HS-27A (cell line): ENCODE measurements at regions not wholly inside any gene's neighbourhood (a gene's known extent, or its start where the extent isn't known, plus 50 kb on each side); places are given as distances from the start of the nearest gene placed in this dataset.

Experiments
- DNase-seq: peaks from one replicate; pipeline ENCODE4 v3.0.0-alpha.2; 2012; ENCODE audit warnings: low read depth, missing footprints

DNA sequence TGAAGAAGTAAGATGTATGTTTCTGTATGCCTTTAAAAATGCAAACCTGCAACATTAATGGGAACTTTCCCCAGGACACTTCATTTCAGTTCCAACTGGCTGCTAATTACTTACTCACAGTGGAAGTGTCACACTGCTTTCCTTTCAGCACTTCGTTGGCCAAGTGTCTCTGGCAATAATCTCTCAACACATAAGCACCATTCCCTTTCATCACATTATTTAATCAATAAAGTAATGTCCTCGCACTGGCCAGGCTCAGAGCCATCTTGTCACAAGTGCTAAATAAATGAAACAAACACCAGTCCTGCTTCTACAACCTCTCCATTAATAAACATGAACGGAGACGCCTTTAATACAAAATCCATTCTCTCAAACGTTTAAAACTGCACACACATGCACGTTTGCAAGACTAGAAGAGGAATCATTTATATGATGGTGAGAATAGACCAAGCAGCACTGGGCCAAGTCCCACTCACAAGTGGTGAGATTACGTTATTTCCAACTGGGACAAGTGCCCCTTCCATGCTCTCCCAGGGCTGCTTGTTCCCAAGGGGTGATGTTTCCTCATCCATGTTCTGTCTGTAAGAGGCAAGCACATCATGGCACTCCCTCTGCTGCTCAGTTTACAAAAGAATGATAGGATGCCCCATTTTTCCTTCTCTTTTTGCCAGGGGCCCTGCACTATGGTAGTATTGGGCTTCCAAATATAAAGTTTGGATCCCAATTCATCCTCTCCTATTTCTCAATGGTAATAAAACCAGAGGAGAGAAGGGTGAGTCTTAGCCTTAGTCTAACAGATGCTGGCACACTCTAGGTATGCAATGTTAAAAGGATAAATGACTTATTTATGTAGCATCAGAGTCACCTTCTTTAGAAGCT, 56.8 kb upstream of the ETAA1 start:
- no peak for DNase-seq

DNA sequence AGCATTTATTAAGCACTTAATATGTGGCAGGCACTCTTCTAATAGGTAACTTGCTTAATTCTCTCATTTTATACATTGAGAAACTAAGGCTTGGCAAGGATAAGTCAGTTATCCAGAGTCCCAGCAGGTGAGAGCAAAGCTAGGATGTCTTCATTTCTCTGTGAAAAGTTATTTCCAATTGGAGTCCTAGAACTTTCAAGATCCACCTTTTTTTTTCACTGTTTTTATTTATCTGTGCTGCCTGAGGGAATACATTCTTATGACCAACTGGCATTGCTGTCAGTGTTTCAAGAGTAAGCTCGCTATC, 56.2 kb upstream of the ETAA1 start:
- no peak for DNase-seq

DNA sequence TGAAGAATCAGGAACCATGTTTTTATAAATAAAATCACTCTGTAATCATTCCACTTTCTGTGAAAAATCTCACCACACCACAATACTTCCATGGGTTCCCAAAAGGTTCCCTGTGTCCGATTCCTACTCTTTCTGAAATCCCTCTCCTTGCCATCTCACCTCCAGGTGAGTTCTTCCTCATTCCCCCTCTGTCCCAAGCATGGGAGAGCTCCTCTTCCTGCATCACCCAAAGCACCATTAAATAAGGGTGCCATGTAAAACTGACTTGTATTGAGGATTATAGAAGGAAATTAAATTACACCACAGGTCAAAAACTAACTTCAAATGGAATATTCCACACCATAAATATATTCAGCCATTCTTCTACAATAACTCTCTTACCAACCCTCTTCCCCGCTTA, 55.8 kb upstream of the ETAA1 start:
- no peak for DNase-seq

DNA sequence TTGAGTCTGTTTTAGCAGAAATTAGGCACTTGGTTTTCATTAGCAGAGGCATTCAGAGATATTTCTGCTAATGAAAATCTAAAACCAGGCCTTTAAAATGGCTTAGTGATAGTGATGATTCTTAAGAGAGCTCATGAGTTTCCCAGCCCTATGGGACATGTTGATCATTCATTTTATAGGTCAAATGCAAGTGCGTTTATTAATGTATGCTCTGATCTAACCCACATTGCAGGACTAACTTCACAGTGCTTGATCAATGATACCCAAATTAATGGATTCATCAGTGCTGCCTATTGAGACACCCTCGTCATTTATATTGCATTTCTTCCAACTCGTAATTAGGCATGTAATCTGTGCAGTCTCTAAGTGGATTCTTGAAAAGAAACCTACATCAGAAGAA, 54.7 kb upstream of the ETAA1 start:
- no peak for DNase-seq

DNA sequence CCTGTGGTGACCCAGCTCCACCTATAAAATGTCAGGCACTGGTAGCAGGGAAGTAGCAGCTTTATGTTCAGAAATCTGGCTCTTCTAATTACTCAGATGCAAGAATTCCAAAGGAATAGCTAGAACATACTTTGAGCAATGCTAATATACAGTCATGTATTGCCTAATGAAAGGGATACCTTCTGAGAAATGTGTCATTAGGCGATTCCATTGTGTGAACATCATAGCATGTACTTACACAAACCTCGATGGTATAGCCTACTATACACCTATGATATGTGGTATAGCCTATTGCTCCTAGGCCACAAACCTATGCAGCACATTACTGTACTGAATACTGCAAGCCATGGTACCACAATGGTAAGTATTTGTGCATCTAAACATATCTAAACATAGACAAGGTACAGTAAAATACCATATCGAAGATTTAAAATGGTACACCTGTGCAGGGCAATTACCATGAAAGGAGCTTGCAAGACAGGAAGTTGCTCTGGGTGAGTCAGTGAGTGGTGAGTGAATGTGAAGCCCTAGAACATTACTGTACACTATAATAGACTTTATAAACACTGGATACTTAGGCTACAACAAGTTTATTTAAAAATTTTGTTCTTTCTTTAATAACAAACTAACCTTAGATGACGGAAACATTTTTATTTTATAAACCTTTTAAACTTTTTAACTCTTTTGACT, 50.3 kb upstream of the ETAA1 start:
- DNase-seq, result no peak
